ENCODE measurements at regions not wholly inside any gene's neighbourhood (a gene's known extent, or its start where the extent isn't known, plus 50 kb on each side); places are given as distances from the start of the nearest gene placed in this dataset.

DNA sequence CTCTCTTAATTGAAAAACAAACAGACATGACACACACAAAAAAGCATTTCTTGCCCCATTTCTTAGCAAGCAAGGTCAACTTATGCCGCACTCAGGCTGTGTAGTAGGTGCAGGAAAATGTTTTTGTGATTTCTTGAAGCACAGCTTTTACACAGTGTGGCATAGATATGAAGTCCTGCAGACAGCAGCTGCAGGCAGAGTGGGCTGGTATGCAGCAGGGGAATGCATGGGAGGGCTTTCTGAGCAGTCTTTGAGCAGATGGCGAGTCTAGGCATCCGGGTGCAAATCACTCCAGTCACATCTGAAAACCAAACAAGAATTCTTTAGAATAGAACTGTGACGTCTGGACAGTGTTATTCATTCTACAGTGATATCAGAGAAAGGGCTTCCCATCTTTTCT lies 87.5 kb downstream of the BLID start:
- TF ChIP-seq, protein P1, sequence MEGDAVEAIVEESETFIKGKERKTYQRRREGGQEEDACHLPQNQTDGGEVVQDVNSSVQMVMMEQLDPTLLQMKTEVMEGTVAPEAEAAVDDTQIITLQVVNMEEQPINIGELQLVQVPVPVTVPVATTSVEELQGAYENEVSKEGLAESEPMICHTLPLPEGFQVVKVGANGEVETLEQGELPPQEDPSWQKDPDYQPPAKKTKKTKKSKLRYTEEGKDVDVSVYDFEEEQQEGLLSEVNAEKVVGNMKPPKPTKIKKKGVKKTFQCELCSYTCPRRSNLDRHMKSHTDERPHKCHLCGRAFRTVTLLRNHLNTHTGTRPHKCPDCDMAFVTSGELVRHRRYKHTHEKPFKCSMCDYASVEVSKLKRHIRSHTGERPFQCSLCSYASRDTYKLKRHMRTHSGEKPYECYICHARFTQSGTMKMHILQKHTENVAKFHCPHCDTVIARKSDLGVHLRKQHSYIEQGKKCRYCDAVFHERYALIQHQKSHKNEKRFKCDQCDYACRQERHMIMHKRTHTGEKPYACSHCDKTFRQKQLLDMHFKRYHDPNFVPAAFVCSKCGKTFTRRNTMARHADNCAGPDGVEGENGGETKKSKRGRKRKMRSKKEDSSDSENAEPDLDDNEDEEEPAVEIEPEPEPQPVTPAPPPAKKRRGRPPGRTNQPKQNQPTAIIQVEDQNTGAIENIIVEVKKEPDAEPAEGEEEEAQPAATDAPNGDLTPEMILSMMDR (IDR thresholded peaks at IDR 0.05) = no peak
- TF ChIP-seq POLR2A (IDR thresholded peaks at IDR 0.05) = no peak

Measured in adrenal gland (tissue), 5 donors.